GM10248 (cell line): ENCODE measurements at regions not wholly inside any gene's neighbourhood (a gene's known extent, or its start where the extent isn't known, plus 50 kb on each side); places are given as distances from the start of the nearest gene placed in this dataset.

Experiments
- CTCF ChIA-PET: fragments of 300-600 bp; sonication (Branson Sonifier 250); formaldehyde crosslinking; extraction: SDS; loops from one replicate; lab custom pipeline; 2021; ENCODE audit warnings: antibody characterized with exemption; lab: Yijun Ruan, JAX
- POLR2A ChIA-PET: fragments of 350-650 bp; sonication (Branson Sonifier 250); formaldehyde crosslinking; extraction: SDS; loops from one replicate; lab custom pipeline; 2020; ENCODE audit warnings: antibody characterized with exemption; lab: Yijun Ruan, JAX
- DNase-seq: peaks from one replicate; pipeline ENCODE4 v3.0.0; 2012; ENCODE audit errors: extremely low spot score
- TF ChIP-seq, protein P1 (sequence below): IDR thresholded peaks from 2 replicates; pipeline ENCODE4 v1.5.1; 2012; ENCODE audit warnings: mild to moderate bottlenecking, low read depth; ENCODE audit errors: extremely low read depth, missing control alignments, control extremely low read depth

DNA sequence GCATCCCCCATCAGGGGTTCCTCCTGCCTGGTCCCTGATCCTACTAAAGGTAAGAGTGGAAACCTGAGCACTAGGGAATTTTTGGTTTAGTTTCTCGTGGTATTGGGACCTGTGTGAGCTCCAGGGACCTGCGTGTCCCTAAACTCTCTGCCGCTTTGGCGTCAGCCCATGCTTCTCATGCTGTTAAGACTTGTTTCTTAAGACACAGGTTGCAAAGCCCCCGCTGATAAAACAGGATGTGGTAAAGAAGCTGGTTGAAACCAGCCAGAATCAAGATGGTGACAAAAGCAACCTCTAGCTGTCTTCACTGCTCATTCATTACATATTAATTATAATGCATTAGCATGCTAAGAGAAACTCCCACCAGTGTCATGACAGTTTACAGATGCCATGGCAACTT lies 64.6 kb downstream of the LYZL4 start:
- ChIA-PET POLR2A (no interaction called here), CTCF (interaction anchor here (0.8 to 1.1 kb wide), 2 partner anchors 10 to 98 kb away, joined by 3 read pairs; no protein-coding TSS in a partner anchor)
- DNase-seq: no peak
- TF ChIP-seq, protein P1, sequence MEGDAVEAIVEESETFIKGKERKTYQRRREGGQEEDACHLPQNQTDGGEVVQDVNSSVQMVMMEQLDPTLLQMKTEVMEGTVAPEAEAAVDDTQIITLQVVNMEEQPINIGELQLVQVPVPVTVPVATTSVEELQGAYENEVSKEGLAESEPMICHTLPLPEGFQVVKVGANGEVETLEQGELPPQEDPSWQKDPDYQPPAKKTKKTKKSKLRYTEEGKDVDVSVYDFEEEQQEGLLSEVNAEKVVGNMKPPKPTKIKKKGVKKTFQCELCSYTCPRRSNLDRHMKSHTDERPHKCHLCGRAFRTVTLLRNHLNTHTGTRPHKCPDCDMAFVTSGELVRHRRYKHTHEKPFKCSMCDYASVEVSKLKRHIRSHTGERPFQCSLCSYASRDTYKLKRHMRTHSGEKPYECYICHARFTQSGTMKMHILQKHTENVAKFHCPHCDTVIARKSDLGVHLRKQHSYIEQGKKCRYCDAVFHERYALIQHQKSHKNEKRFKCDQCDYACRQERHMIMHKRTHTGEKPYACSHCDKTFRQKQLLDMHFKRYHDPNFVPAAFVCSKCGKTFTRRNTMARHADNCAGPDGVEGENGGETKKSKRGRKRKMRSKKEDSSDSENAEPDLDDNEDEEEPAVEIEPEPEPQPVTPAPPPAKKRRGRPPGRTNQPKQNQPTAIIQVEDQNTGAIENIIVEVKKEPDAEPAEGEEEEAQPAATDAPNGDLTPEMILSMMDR: no peak

DNA sequence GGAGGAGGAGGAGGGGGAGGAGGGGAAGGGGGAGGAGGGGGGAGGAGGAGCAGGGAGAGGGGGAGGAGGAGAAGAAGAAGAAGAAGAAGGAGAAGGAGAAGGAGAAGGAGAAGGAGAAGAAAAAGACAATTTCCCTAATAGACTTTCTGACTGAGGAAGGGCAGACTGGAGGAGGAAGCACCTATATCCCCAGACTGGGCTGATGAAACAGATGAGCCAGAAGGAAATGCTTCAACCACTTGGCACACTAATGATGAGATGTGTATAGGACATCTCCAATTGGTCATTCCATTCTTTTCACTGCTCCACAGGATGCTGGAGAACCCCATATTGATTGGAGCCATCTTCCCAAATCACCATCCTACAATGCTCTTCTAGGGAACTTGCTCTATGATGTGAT lies 69.9 kb downstream of the LYZL4 start:
- DNase-seq: no peak
- CTCF ChIA-PET: interaction anchor here (1.5 kb wide), 1 partner anchor 11 kb away, joined by 4 read pairs; no protein-coding TSS in a partner anchor
- TF ChIP-seq, protein P1: no peak
- POLR2A ChIA-PET: no interaction called here

DNA sequence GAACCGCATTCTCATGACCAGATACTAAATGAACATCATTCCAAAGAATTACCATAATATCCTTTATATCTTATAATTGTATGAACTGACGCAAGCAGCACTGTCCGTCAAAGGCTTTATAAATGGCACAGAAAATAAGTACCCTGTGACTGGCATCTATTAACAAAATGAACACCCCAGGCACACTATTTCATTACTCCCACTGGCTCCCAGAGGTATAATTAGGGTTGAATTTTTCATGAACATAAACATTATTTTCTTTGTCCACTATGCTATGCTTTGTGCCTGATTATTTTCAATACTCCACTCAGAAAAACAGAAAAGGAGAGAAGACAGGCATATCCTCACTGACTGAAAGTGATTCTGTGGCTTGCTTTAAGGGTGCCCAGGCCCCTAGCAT lies 71.1 kb downstream of the LYZL4 start:
- ChIA-PET POLR2A (no interaction called here), CTCF (no interaction called here)
- DNase-seq: no peak
- TF ChIP-seq, protein P1: no peak

DNA sequence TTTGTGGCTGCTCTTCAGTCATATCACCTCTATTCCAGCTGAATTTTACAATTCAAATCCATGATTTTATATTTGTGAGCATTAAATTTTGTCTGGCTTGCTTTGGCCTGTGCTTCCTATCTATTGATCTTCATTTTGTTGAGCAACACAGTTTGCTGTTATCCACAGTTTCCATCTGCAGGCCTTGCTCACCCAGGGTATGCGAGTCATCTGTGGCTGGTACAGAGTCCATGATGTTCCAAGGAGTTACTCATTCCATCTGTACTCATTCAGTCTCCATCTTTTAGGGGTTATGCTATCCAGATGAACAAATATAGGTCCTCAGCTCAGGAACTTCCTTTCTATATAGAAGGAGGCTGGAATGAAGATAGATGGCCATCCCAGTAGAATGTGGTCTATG lies 70.1 kb upstream of the CCK start:
- ChIA-PET POLR2A (no interaction called here), CTCF (no interaction called here)
- TF ChIP-seq, protein P1: no peak
- no peak for DNase-seq

DNA sequence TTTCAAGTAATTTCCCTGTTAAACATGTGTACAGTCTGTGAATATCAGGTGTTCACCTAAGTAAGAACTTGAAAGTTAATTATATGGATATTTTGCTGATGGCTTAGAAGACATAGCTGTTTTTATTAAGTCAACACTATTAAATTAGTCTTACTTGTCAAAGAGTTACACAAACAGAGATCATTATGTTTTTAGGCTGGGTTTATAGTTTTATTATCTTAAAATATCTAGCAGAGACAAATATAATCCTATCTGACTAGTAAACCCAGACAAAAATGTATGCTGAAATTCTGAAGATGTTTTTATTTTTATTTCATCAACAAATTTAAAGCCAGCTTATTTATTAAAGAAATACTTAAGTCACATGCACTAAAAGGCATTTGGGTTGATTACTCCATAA lies 51.2 kb upstream of the CCK start:
- POLR2A ChIA-PET: no interaction called here
- DNase-seq: no peak
- TF ChIP-seq, protein P1: no peak
- CTCF ChIA-PET: interaction anchor here (1.0 to 1.2 kb wide), 2 partner anchors 9 to 10 kb away, joined by 3 to 4 read pairs; no protein-coding TSS in a partner anchor
